ENCODE measurements at regions not wholly inside any gene's neighbourhood (a gene's known extent, or its start where the extent isn't known, plus 50 kb on each side); places are given as distances from the start of the nearest gene placed in this dataset.
"Not testable (repeated sequence)": the region's sequence is repeated elsewhere in the genome, so short reads cannot be mapped to it uniquely, and the experiment has no call there.

- TF ChIP-seq JUND (IDR thresholded peaks at IDR 0.05; ENCODE audit: low read depth): no peak
- no peak for DNase-seq (ENCODE audit: low read depth in 1 of 2, low spot score in 1 of 2)
- in situ Hi-C loops (cut with HindIII; ENCODE audit: low pct_unique_long_range_greater_than_20kb, low sequenced_read_pairs): no loop called here
These were observed 672.7 kb downstream of the CD109 start for GRCh38 chr6:74368746-74369145.

GRCh38 chr6:74366634-74367033 lies 670.6 kb downstream of the CD109 start:
- in situ Hi-C loops (cut with HindIII; ENCODE audit: low pct_unique_long_range_greater_than_20kb, low sequenced_read_pairs): no loop called here
- DNase-seq (ENCODE audit: low read depth in 1 of 2, low spot score in 1 of 2): no peak
- no peak for TF ChIP-seq JUND (IDR thresholded peaks at IDR 0.05; ENCODE audit: low read depth)

- no peak for DNase-seq (ENCODE audit: low read depth in 1 of 2, low spot score in 1 of 2)
- no peak for TF ChIP-seq JUND (IDR thresholded peaks at IDR 0.05; ENCODE audit: low read depth)
- in situ Hi-C loops (cut with HindIII; ENCODE audit: low pct_unique_long_range_greater_than_20kb, low sequenced_read_pairs): no loop called here
These were observed 666.4 kb downstream of the CD109 start for GRCh38 chr6:74362391-74362790.

GRCh38 chr6:74357321-74357720 lies 661.3 kb downstream of the CD109 start:
- DNase-seq (ENCODE audit: low read depth in 1 of 2, low spot score in 1 of 2): no peak
- in situ Hi-C loops (cut with HindIII; ENCODE audit: low pct_unique_long_range_greater_than_20kb, low sequenced_read_pairs): no loop called here
- TF ChIP-seq JUND (IDR thresholded peaks at IDR 0.05; ENCODE audit: low read depth): no peak

- in situ Hi-C loops (cut with HindIII; ENCODE audit: low pct_unique_long_range_greater_than_20kb, low sequenced_read_pairs): no loop called here
- DNase-seq (ENCODE audit: low read depth in 1 of 2, low spot score in 1 of 2): no peak
- TF ChIP-seq JUND (IDR thresholded peaks at IDR 0.05; ENCODE audit: low read depth): no peak
These were observed 660.4 kb downstream of the CD109 start for GRCh38 chr6:74356391-74356790.

GRCh38 chr6:74346936-74347535 lies 651.0 kb downstream of the CD109 start:
- in situ Hi-C loops (cut with HindIII; ENCODE audit: low pct_unique_long_range_greater_than_20kb, low sequenced_read_pairs): no loop called here
- no peak for TF ChIP-seq JUND (IDR thresholded peaks at IDR 0.05; ENCODE audit: low read depth)
- no peak for DNase-seq (ENCODE audit: low read depth in 1 of 2, low spot score in 1 of 2)

GRCh38 chr6:74343804-74344203 lies 647.8 kb downstream of the CD109 start:
- DNase-seq (ENCODE audit: low read depth in 1 of 2, low spot score in 1 of 2): peak; percentile 5 to 42
- in situ Hi-C loops (cut with HindIII; ENCODE audit: low pct_unique_long_range_greater_than_20kb, low sequenced_read_pairs): no loop called here
- TF ChIP-seq JUND (IDR thresholded peaks at IDR 0.05; ENCODE audit: low read depth): no peak

- in situ Hi-C loops (cut with HindIII; ENCODE audit: low pct_unique_long_range_greater_than_20kb, low sequenced_read_pairs): not testable (repeated sequence)
These were observed 647.3 kb downstream of the CD109 start for GRCh38 chr6:74343321-74343720.

GRCh38 chr6:74334722-74335121 lies 638.7 kb downstream of the CD109 start:
- TF ChIP-seq JUND (IDR thresholded peaks at IDR 0.05; ENCODE audit: low read depth): no peak
- in situ Hi-C loops (cut with HindIII; ENCODE audit: low pct_unique_long_range_greater_than_20kb, low sequenced_read_pairs): no loop called here
- no peak for DNase-seq (ENCODE audit: low read depth in 1 of 2, low spot score in 1 of 2)

More at GRCh38 chr6:74343321-74343720, 647.3 kb downstream of the CD109 start:
- DNase-seq (ENCODE audit: low read depth in 1 of 2, low spot score in 1 of 2): not testable (repeated sequence)

- no peak for DNase-seq (ENCODE audit: low read depth in 1 of 2, low spot score in 1 of 2)
- no peak for TF ChIP-seq JUND (IDR thresholded peaks at IDR 0.05; ENCODE audit: low read depth)
- in situ Hi-C loops (cut with HindIII; ENCODE audit: low pct_unique_long_range_greater_than_20kb, low sequenced_read_pairs): no loop called here
These were observed 637.4 kb downstream of the CD109 start for GRCh38 chr6:74333406-74333805.

GRCh38 chr6:74320715-74321114 lies 624.7 kb downstream of the CD109 start:
- DNase-seq (ENCODE audit: low read depth in 1 of 2, low spot score in 1 of 2): no peak
- no peak for TF ChIP-seq JUND (IDR thresholded peaks at IDR 0.05; ENCODE audit: low read depth)
- in situ Hi-C loops (cut with HindIII; ENCODE audit: low pct_unique_long_range_greater_than_20kb, low sequenced_read_pairs): no loop called here

GRCh38 chr6:74320074-74320473 lies 624.1 kb downstream of the CD109 start:
- in situ Hi-C loops (cut with HindIII; ENCODE audit: low pct_unique_long_range_greater_than_20kb, low sequenced_read_pairs): no loop called here
- no peak for TF ChIP-seq JUND (IDR thresholded peaks at IDR 0.05; ENCODE audit: low read depth)
- DNase-seq (ENCODE audit: low read depth in 1 of 2, low spot score in 1 of 2): no peak

- TF ChIP-seq JUND (IDR thresholded peaks at IDR 0.05; ENCODE audit: low read depth): no peak
- DNase-seq (ENCODE audit: low read depth in 1 of 2, low spot score in 1 of 2): no peak
- in situ Hi-C loops (cut with HindIII; ENCODE audit: low pct_unique_long_range_greater_than_20kb, low sequenced_read_pairs): no loop called here
These were observed 623.3 kb downstream of the CD109 start for GRCh38 chr6:74319292-74319691.

- no peak for TF ChIP-seq JUND (IDR thresholded peaks at IDR 0.05; ENCODE audit: low read depth)
- no peak for DNase-seq (ENCODE audit: low read depth in 1 of 2, low spot score in 1 of 2)
- in situ Hi-C loops (cut with HindIII; ENCODE audit: low pct_unique_long_range_greater_than_20kb, low sequenced_read_pairs): no loop called here
These were observed 622.7 kb downstream of the CD109 start for GRCh38 chr6:74318738-74319137.
